Activated CD8-positive, alpha-beta memory T cell treated with anti-CD3 and anti-CD28 coated beads, Interleukin-2, amount 10 ng/mL, durations not matched to agents 7 days and 5 days (primary cell): ENCODE measurements at regions not wholly inside any gene's neighbourhood (a gene's known extent, or its start where the extent isn't known, plus 50 kb on each side); places are given as distances from the start of the nearest gene placed in this dataset.

Source experiments
- ATAC-seq: fragments of 150-1000 bp; cut with Tn5 transposase; one replicate; pipeline ENCODE4 v1.10.0; 2021; ENCODE audit warnings: moderate library complexity
- CTCF ChIA-PET: fragments of 350-600 bp; sonication (Branson Sonifier 250); formaldehyde crosslinking; loops from one replicate; lab custom pipeline; 2021; ENCODE audit warnings: antibody characterized with exemption; lab: Charles Lee
- DNase-seq: peaks from one replicate; pipeline ENCODE4 v3.0.0-alpha.2; 2020
- H3K27ac Mint-ChIP-seq: one replicate; pipeline ENCODE4 v1.8.0; 2021; ENCODE audit warnings: mild to moderate bottlenecking, mixed read lengths
- H3K27me3 Mint-ChIP-seq: one replicate; pipeline ENCODE4 v1.8.0; 2021; ENCODE audit warnings: mixed read lengths
- H3K36me3 Mint-ChIP-seq: one replicate; pipeline ENCODE4 v1.8.0; 2021; ENCODE audit warnings: mild to moderate bottlenecking, mixed read lengths
- H3K4me1 Mint-ChIP-seq: one replicate; pipeline ENCODE4 v1.8.0; 2021; ENCODE audit warnings: mixed read lengths
- H3K4me3 Mint-ChIP-seq: one replicate; pipeline ENCODE4 v1.8.0; 2021; ENCODE audit warnings: mild to moderate bottlenecking, moderate library complexity, mixed read lengths
- H3K9me3 Mint-ChIP-seq: one replicate; pipeline ENCODE4 v1.8.0; 2022; ENCODE audit warnings: low read depth, mixed read lengths

DNA sequence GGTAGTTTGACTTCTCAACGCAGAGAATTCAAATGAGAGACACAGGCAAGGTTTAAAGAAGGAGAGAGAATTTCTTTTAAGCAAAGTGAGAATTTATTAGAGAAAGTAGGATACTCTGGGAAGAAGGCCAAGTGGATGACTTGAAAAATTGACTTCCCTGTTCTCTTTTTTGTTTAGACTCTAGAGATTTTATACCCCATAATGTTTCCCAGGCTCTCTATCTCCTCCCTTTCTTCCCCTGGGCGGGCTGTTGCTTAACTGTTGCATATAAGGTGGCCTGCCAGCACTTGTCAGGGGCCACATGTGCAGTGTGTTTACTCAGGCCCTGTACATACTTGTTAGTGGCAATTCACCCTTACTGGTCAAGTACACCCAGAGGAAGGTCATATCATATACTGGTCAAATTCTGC is 403.7 kb downstream of the SLC6A15 start:
- Mint-ChIP-seq H3K27me3 (no peaks in the 10 kb centered on the region), H3K27ac (no peak overlapping the region), H3K4me1 (no peaks in the 10 kb centered on the region), H3K36me3 (no peaks in the 10 kb centered on the region), H3K9me3 (no peaks in the 10 kb centered on the region), H3K4me3 (no peak overlapping the region)
- DNase-seq (no peak), ATAC-seq (no peak)
- CTCF ChIA-PET = no interaction called here

DNA sequence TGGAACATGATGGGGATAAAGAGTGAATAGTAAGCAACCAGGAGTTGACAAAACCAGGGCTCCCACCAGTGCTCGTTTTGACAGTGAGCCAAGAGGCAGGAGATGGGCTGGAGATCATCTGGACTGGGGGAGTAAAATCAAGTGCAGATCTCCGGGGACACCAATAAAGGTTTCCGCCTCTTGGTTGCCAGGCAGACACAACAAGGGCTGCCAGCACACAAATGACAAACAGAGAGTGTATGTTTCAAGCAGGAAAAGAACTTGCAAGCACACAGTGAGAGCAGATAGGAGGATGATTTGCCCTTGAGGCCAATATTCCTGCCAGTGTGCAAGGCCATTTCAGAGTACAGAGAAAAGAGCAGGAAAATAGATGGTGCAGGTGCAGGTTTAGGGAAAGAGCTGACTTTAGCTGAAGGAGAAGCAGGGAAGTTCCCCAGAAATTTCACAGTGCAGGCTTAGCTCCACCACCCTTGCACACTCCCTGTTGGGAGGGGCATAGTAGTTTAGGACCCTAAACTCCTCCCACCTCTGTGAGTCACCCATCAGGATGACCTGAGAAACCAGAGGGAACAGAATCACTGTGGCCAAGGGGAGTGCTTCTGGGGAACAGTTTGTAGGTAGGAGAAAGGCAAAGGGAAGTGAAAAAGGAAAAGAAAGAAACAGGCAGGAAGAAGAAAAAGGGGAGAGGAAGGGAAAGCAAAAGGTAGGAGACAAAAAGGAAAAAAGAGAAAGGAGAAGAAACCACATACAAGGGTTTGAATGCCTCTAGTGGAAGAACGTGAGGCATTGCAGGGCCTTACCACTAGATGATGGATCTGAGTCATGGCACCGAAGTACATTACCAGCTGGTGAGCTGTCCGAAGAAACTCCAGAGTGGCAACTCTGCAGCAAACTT is 404.4 kb downstream of the SLC6A15 start:
- Mint-ChIP-seq H3K27ac (no peak overlapping the region), H3K9me3 (no peaks in the 10 kb centered on the region), H3K36me3 (no peaks in the 10 kb centered on the region), H3K4me1 (no peaks in the 10 kb centered on the region), H3K27me3 (no peaks in the 10 kb centered on the region), H3K4me3 (no peak overlapping the region)
- ATAC-seq (no peak), DNase-seq (no peak)
- CTCF ChIA-PET = no interaction called here

DNA sequence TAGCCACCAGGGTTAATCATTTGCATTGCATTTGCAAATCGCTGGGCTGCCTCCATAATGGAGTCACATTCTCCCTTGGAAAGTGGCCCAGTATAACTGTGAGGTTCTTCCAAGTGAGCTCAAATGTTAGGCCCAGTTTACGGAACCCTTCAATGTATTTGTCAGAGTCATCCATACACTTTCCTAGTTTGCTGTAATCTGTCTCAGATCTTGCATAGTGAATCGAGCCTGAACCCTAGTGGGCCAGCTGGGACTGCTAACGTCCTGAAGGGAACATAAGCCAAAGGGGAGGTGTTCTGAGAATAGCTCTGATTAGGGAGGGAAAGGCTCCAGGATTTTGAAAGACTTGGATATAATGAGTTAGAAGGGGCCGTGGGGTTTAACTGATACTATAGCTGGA is 406.3 kb downstream of the SLC6A15 start:
- no peak for ATAC-seq
- H3K9me3 Mint-ChIP-seq = no peaks in the 10 kb centered on the region
- CTCF ChIA-PET = no interaction called here
- H3K36me3 Mint-ChIP-seq = no peaks in the 10 kb centered on the region
- no peaks in the 10 kb centered on the region for H3K4me1 Mint-ChIP-seq
- no peak for DNase-seq
- H3K27me3 Mint-ChIP-seq = no peaks in the 10 kb centered on the region
- no peak overlapping the region for H3K27ac Mint-ChIP-seq
- no peak overlapping the region for H3K4me3 Mint-ChIP-seq

DNA sequence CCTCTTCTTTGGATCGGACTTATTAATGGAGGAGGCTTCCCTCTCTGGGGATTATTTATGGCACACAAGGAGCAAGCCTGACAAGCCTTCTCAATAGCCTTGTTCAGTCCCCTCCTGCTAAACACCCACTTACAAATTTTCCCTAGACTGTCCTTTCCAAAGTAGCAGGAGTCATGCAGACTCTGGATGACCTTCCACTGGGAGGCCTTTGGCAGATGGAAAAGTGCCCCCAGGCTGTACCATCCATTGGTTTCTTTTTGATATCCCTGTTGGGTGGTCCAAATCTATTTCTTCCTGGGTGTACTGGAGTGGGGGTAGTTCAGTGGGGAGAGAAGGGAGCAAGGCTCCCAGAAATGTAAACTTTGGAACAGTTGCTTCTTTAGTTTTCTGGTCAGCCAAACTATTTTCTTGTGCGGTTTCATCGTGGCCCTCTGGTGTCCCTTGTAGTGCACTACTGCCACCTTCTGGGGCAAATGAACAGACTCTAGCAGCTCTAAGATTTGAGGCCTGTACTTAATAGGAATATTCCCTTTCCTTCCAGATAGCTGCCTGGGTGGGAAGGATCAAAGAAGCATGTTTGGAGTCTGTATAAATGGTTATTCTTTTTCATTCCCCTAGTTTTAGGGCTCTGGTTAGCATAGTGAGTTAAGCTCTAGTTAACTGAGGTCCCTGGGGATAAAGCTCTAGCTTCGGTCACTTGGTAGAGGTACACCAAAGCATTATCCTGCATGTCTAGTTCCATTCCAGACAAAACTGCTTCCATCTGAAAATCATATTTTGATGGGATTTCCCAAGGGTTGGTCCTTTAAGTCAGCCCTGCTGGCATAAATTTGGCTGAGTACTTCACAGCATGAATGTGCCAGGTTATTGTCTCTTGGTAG is 409.5 kb downstream of the SLC6A15 start:
- H3K36me3 Mint-ChIP-seq = no peaks in the 10 kb centered on the region
- DNase-seq (no peak), ATAC-seq (no peak)
- H3K27me3 Mint-ChIP-seq = no peaks in the 10 kb centered on the region
- CTCF ChIA-PET = interaction anchor here (0.7 to 1.0 kb wide), 2 partner anchors 1818 to 1976 kb away, joined by 3 read pairs; no protein-coding TSS in a partner anchor
- H3K27ac Mint-ChIP-seq = no peak overlapping the region
- no peaks in the 10 kb centered on the region for H3K9me3 Mint-ChIP-seq
- no peak overlapping the region for H3K4me3 Mint-ChIP-seq
- no peaks in the 10 kb centered on the region for H3K4me1 Mint-ChIP-seq

DNA sequence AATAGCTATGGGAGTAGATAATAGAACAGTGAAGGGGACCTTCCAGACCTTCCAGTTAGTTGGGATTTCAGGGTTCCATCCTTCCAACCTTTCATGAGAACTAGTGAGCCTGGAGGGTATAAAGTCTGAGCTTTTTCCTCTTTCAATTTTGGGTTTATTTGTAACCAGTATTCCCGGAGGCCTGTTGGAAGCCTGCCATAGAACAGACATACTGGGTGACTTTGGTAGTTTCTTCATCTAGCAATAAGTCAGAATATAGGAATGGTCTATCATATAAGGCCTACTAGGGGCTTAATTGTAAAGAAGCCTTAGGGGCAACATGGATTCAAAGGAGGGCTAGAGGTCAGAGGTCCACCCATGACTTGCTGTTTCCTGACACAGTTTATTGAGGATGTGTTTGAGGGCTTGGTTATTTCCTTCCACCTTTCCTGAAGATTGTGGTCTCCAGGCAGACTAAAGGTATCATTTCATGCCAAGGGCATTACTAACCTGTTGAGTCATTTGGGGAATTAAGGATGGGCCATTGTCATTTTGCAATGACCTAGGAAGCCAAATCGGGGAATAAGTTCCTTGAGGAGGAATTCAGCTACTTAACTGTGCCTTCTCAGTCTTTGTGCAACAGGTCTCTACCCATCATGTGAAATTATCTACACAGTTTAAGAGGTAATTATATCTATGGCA is 410.3 kb downstream of the SLC6A15 start:
- ATAC-seq (no peak), DNase-seq (no peak)
- CTCF ChIA-PET = no interaction called here
- no peak overlapping the region for H3K4me3 Mint-ChIP-seq
- H3K27me3 Mint-ChIP-seq = no peaks in the 10 kb centered on the region
- no peaks in the 10 kb centered on the region for H3K9me3 Mint-ChIP-seq
- no peaks in the 10 kb centered on the region for H3K4me1 Mint-ChIP-seq
- H3K27ac Mint-ChIP-seq = no peak overlapping the region
- no peaks in the 10 kb centered on the region for H3K36me3 Mint-ChIP-seq

DNA sequence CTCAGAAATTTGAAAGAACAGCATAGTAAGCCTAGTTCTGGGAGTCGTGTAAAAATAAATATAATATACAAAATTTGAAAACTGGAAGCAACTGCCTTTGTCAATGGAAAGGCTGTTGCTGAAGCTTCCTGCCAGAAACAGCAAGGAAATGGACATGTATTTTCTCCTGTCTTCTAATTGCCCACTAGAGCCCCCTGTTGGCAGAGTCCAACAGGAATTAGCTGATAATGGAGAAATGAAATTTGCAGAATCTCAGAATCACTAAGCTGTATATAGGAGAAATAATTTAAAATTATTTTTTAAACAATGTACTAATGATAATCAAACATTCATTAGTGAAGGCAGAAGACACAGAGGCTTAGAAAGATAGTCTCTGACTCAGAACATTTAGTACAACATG is 414.8 kb downstream of the SLC6A15 start:
- DNase-seq = no peak
- Mint-ChIP-seq H3K4me1 (no peaks in the 10 kb centered on the region), H3K4me3 (no peak overlapping the region), H3K36me3 (no peaks in the 10 kb centered on the region), H3K9me3 (no peaks in the 10 kb centered on the region), H3K27me3 (no peaks in the 10 kb centered on the region), H3K27ac (no peak overlapping the region)
- no peak for ATAC-seq
- CTCF ChIA-PET = no interaction called here

DNA sequence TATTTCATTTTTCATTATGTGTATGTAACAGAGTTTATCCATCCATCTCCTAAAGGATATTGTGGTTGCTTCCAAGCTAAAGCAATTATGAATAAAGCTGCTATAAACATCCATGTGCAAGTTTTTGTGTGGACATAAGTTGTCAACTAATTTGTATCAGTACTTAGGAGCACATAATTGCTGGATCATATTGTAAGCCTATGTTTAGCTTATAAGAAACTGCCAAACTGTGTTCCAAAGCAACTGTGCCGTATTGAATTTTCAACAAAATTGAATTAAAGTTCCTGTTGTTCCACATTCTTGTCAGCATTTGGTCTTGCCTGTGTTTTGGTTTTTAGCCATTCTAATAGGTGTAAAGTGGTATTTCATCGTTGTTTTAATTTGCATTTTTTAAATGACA is 416.9 kb downstream of the SLC6A15 start:
- H3K4me1 Mint-ChIP-seq = no peaks in the 10 kb centered on the region
- no peaks in the 10 kb centered on the region for H3K27me3 Mint-ChIP-seq
- no peak for DNase-seq
- ATAC-seq = no peak
- H3K9me3 Mint-ChIP-seq = no peaks in the 10 kb centered on the region
- H3K4me3 Mint-ChIP-seq = no peak overlapping the region
- no peaks in the 10 kb centered on the region for H3K36me3 Mint-ChIP-seq
- no peak overlapping the region for H3K27ac Mint-ChIP-seq
- CTCF ChIA-PET = no interaction called here

DNA sequence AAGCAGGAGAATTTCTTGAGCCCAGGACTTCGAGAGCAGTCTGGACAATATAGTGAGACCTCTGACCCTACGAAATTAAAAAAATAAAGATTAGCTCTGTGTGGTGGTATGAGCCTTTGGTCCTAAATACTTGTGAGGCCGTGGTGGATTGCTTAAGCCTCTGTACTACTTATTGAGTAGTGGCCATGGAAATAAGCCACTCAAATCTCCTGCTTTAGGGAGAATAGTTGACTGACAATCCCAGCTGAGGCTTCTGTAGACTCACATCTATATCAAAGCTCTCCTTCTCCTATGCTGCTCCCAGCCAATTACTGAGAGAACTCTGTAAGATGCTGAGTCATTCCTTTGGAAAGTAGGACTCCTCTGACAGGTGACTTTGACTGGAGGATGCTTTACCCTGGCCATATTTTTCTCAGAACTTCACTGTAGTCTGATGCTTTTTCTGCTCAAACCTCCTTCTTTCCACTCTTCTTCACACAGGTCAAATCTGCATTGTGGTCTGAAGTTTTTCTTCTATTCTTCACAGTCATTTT is 420.2 kb downstream of the SLC6A15 start:
- Mint-ChIP-seq H3K27ac (no peak overlapping the region), H3K4me3 (no peak overlapping the region), H3K9me3 (no peaks in the 10 kb centered on the region), H3K36me3 (no peaks in the 10 kb centered on the region), H3K4me1 (no peaks in the 10 kb centered on the region), H3K27me3 (no peaks in the 10 kb centered on the region)
- DNase-seq = no peak
- ATAC-seq = no peak
- CTCF ChIA-PET = no interaction called here

DNA sequence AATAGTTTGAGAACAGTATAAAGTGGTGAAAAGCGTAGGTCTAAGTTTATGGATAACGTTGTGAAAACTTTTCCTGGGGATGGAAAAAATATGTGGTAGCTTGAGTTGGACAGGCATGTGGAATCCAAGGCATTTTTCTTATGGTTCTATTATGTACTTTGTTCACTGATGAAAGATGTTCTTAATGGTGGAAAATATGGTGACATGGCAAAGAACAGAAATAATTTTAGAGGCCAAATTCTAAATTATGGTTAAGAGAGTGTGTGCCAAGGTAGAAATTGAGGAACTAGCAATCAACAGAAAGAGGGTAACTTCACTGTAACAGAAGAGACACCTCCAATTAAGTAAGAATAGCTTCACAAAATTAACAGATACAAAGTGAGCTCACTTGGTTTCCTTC is 427.8 kb downstream of the SLC6A15 start:
- DNase-seq (no peak), ATAC-seq (no peak)
- Mint-ChIP-seq H3K4me1 (no peaks in the 10 kb centered on the region), H3K27ac (no peak overlapping the region), H3K36me3 (no peaks in the 10 kb centered on the region), H3K27me3 (no peaks in the 10 kb centered on the region), H3K9me3 (no peaks in the 10 kb centered on the region), H3K4me3 (no peak overlapping the region)
- CTCF ChIA-PET = no interaction called here

DNA sequence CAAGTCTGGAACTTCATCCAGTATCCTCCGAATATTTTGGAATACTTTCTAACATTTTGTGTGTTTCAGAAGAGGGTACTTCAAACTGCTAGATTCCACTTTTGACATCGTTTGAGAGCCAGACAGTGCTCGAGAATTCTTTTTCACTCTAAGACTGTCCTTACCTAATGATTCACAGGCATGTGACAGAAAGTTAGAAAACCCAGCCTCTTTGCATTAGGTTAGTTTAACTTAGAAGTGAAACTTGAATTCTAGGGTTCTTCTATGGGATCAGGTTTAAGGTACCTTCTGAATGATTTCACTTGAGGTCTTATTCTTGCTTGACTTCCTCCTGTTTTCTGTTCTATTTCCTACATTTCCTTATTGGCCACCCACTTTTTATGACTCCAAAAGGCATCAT is 431.8 kb downstream of the SLC6A15 start:
- H3K27ac Mint-ChIP-seq = no peak overlapping the region
- H3K4me1 Mint-ChIP-seq = no peaks in the 10 kb centered on the region
- H3K36me3 Mint-ChIP-seq = no peaks in the 10 kb centered on the region
- H3K27me3 Mint-ChIP-seq = no peaks in the 10 kb centered on the region
- peaks cover 2% of the 10 kb centered on the region for H3K9me3 Mint-ChIP-seq
- ATAC-seq (no peak), DNase-seq (no peak)
- H3K4me3 Mint-ChIP-seq = no peak overlapping the region
- CTCF ChIA-PET = no interaction called here

DNA sequence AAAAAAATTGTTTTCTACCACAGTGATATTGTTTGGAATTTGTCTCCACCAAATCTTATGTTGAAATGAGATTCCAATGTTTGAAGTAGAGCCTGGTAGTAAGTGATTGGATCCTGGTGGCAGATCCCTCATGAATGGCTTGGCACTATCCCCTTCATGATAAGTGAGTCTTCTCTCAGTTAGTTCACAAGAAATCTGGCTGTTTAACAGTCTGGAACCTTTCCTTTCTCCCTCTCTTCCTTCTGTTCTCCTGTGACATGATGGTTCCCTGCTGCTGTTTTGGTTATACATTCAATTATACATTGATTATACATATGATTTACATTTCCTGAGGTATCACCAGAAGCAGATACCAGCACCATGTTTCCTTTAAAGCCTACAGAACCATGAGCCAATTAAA is 442.2 kb downstream of the SLC6A15 start:
- no peaks in the 10 kb centered on the region for H3K27me3 Mint-ChIP-seq
- no peak overlapping the region for H3K4me3 Mint-ChIP-seq
- H3K9me3 Mint-ChIP-seq = no peaks in the 10 kb centered on the region
- ATAC-seq (no peak), DNase-seq (no peak)
- CTCF ChIA-PET = no interaction called here
- H3K36me3 Mint-ChIP-seq = no peaks in the 10 kb centered on the region
- no peak overlapping the region for H3K27ac Mint-ChIP-seq
- no peaks in the 10 kb centered on the region for H3K4me1 Mint-ChIP-seq

DNA sequence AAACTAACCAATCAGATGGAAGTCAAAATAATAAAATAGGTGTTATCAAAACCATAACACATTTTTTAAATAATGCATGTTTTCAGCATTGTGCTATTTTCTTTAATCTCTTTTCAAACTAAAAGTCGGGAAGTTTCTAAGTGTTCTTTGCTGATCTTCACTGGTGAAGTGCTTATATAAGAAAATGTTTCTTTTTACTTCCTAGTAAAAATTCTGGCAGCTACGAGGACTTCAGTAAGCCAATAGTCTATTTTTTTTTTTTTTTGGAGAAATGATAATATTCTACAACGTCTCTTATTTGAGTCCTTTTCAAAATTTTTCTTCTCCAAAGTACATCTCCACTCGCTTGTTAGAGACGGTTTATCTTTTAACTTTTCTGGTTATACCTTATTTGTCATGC is 448.0 kb downstream of the SLC6A15 start:
- H3K4me1 Mint-ChIP-seq = no peaks in the 10 kb centered on the region
- H3K4me3 Mint-ChIP-seq = no peak overlapping the region
- no peak for ATAC-seq
- no peaks in the 10 kb centered on the region for H3K36me3 Mint-ChIP-seq
- no peaks in the 10 kb centered on the region for H3K9me3 Mint-ChIP-seq
- H3K27me3 Mint-ChIP-seq = no peaks in the 10 kb centered on the region
- DNase-seq = no peak
- CTCF ChIA-PET = no interaction called here
- H3K27ac Mint-ChIP-seq = no peak overlapping the region

DNA sequence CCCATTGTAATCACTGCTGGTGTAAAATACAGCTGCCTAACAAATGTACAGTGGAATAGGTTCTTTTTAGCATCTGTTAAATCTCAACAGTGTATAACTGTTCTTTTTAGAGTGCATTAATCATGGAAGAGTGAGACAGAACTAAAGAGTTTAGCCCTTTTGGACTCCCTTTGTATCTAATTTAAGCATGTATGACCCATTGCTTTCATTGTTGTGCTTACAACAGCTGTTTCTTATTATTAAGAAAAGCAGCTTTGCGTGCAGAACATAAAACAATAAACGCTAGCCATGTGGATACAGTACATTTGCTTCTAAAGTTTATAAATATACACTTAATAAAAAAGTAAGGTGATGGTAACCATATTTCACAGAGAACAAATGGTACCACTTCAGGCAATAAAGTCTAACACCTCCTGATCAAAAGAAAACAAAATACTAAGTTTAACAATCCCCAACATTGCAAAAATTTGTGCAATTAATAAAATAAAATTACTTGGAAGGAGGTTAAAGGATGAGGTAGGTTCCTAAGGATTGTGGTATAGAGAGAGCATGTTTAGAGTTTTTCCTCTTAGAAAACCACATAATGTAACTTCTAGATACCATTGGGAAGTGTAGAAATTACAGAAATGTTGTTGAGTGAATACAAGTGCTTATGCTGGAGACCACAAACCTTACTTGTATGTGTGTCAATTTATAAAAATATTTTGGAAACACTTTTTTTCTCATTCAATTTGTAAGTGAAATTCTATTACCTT is 448.7 kb downstream of the SLC6A15 start:
- H3K4me3 Mint-ChIP-seq = no peak overlapping the region
- CTCF ChIA-PET = no interaction called here
- no peaks in the 10 kb centered on the region for H3K9me3 Mint-ChIP-seq

More for the DNA sequence above, 448.7 kb downstream of the SLC6A15 start:
- no peak for ATAC-seq
- no peaks in the 10 kb centered on the region for H3K4me1 Mint-ChIP-seq
- H3K27ac Mint-ChIP-seq = no peak overlapping the region
- no peaks in the 10 kb centered on the region for H3K36me3 Mint-ChIP-seq
- no peak for DNase-seq
- H3K27me3 Mint-ChIP-seq = no peaks in the 10 kb centered on the region
